GM12878 (cell line): ENCODE measurements at regions not wholly inside any gene's neighbourhood (a gene's known extent, or its start where the extent isn't known, plus 50 kb on each side); places are given as distances from the start of the nearest gene placed in this dataset.

Experiments
- CBFB ChIP-seq: IDR thresholded peaks from 2 replicates; pipeline ENCODE4 v1.6.1; 2016; ENCODE audit warnings: antibody characterized with exemption, low read depth
- HDAC6 ChIP-seq: fragments of 200-600 bp; sonication (generic); IDR thresholded peaks from one replicate; pipeline ENCODE4 v1.8.0; 2017; ENCODE audit warnings: antibody characterized with exemption; ENCODE audit not compliant: unreplicated experiment
- JUND ChIP-seq: IDR thresholded peaks from 2 replicates; pipeline ENCODE4 v1.6.1; 2012; ENCODE audit warnings: low read depth, mild to moderate bottlenecking, low read length, improper control_type of control experiment, moderate library complexity
- MYC ChIP-seq: IDR thresholded peaks from 2 replicates; pipeline ENCODE4 v1.6.1; 2011; ENCODE audit warnings: mild to moderate bottlenecking, low read length, moderate library complexity, inconsistent platforms; ENCODE audit not compliant: insufficient read depth, insufficient replicate concordance, insufficient read length, severe bottlenecking
- SMARCA5 ChIP-seq: fragments of 450-650 bp; IDR thresholded peaks from 2 replicates; pipeline ENCODE4 v1.6.1; 2017; ENCODE audit warnings: mild to moderate bottlenecking
- TCF12 ChIP-seq: IDR thresholded peaks from 2 replicates; pipeline ENCODE4 v1.6.1; 2011; ENCODE audit warnings: low read depth, mild to moderate bottlenecking, low read length
- ZNF207 ChIP-seq: fragments of 450-650 bp; IDR thresholded peaks from 2 replicates; pipeline ENCODE4 v1.6.1; 2014; ENCODE audit warnings: antibody characterized with exemption, mild to moderate bottlenecking, borderline replicate concordance
- TF ChIP-seq, protein P1 (sequence below): IDR thresholded peaks from 2 replicates; pipeline ENCODE4 v1.6.1; 2011; ENCODE audit warnings: mild to moderate bottlenecking, low read depth, low read length, moderate library complexity; ENCODE audit not compliant: insufficient replicate concordance
- TF ChIP-seq, protein P2 (sequence below), 3 experiments: IDR thresholded peaks in 2 of 3; conservative IDR thresholded peaks in 1 of 3; 2 replicates each; pipeline ENCODE4 v1.5.1; 2011; ENCODE audit warnings: low read depth in 3 of 3, low read length in 3 of 3, mild to moderate bottlenecking in 3 of 3, control low read depth in 2 of 3, moderate library complexity in 2 of 3, inconsistent platforms in 1 of 3, mixed read lengths in 1 of 3; ENCODE audit not compliant: control insufficient read depth in 2 of 3, insufficient read depth in 1 of 3; ENCODE audit errors: extremely low read depth in 1 of 3
- TF ChIP-seq, protein P3 (sequence below): IDR thresholded peaks from 2 replicates; pipeline ENCODE4 v1.6.1; 2011; ENCODE audit warnings: low read depth, mild to moderate bottlenecking, low read length, moderate library complexity, borderline replicate concordance; ENCODE audit errors: extremely low read depth
- TF ChIP-seq, protein P4 (sequence below): fragments of 450-650 bp; formaldehyde crosslinking; IDR thresholded peaks from 2 replicates; pipeline ENCODE4 v1.4.0; 2020; ENCODE audit warnings: mild to moderate bottlenecking, moderate library complexity

DNA sequence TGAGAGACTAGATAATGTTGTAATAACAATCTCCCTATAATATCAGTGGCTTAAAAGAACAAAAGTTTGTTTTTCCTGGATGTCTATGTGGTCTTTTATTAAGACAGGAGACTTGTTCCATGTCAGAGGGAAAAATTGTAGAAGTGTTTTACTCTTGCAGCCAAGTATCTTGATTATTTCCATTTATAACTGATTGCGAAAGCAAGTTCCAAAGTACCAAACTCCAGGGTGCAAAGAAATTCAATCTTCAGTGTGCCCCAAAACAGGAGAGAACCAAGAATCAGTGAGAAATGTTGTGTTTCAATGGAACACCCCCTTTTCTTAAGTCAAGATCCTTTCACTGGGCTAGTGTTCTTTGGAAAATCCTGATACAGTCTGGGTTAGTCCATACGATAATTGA, 624.4 kb upstream of the BCHE start:
- TF ChIP-seq, protein P1, sequence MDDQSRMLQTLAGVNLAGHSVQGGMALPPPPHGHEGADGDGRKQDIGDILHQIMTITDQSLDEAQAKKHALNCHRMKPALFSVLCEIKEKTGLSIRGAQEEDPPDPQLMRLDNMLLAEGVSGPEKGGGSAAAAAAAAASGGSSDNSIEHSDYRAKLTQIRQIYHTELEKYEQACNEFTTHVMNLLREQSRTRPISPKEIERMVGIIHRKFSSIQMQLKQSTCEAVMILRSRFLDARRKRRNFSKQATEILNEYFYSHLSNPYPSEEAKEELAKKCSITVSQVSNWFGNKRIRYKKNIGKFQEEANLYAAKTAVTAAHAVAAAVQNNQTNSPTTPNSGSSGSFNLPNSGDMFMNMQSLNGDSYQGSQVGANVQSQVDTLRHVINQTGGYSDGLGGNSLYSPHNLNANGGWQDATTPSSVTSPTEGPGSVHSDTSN, result no peak
- TF ChIP-seq, protein P2, sequence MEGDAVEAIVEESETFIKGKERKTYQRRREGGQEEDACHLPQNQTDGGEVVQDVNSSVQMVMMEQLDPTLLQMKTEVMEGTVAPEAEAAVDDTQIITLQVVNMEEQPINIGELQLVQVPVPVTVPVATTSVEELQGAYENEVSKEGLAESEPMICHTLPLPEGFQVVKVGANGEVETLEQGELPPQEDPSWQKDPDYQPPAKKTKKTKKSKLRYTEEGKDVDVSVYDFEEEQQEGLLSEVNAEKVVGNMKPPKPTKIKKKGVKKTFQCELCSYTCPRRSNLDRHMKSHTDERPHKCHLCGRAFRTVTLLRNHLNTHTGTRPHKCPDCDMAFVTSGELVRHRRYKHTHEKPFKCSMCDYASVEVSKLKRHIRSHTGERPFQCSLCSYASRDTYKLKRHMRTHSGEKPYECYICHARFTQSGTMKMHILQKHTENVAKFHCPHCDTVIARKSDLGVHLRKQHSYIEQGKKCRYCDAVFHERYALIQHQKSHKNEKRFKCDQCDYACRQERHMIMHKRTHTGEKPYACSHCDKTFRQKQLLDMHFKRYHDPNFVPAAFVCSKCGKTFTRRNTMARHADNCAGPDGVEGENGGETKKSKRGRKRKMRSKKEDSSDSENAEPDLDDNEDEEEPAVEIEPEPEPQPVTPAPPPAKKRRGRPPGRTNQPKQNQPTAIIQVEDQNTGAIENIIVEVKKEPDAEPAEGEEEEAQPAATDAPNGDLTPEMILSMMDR (IDR thresholded peaks at IDR 0.05 in 2 of 3, conservative IDR thresholded peaks at IDR 0.05 in 1 of 3; ENCODE audit: control insufficient read depth in 2 of 3, extremely low read depth in 1 of 3, insufficient read depth in 1 of 3, low read depth in 3 of 3, low read length in 3 of 3), result no peak
- no peak for TF ChIP-seq SMARCA5
- no peak for TF ChIP-seq ZNF207
- no peak for TF ChIP-seq MYC
- TF ChIP-seq HDAC6, result no peak
- TF ChIP-seq TCF12, result no peak
- TF ChIP-seq CBFB, result no peak
- TF ChIP-seq, protein P3, sequence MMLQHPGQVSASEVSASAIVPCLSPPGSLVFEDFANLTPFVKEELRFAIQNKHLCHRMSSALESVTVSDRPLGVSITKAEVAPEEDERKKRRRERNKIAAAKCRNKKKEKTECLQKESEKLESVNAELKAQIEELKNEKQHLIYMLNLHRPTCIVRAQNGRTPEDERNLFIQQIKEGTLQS, result no peak
- TF ChIP-seq JUND, result no peak
- TF ChIP-seq, protein P4, sequence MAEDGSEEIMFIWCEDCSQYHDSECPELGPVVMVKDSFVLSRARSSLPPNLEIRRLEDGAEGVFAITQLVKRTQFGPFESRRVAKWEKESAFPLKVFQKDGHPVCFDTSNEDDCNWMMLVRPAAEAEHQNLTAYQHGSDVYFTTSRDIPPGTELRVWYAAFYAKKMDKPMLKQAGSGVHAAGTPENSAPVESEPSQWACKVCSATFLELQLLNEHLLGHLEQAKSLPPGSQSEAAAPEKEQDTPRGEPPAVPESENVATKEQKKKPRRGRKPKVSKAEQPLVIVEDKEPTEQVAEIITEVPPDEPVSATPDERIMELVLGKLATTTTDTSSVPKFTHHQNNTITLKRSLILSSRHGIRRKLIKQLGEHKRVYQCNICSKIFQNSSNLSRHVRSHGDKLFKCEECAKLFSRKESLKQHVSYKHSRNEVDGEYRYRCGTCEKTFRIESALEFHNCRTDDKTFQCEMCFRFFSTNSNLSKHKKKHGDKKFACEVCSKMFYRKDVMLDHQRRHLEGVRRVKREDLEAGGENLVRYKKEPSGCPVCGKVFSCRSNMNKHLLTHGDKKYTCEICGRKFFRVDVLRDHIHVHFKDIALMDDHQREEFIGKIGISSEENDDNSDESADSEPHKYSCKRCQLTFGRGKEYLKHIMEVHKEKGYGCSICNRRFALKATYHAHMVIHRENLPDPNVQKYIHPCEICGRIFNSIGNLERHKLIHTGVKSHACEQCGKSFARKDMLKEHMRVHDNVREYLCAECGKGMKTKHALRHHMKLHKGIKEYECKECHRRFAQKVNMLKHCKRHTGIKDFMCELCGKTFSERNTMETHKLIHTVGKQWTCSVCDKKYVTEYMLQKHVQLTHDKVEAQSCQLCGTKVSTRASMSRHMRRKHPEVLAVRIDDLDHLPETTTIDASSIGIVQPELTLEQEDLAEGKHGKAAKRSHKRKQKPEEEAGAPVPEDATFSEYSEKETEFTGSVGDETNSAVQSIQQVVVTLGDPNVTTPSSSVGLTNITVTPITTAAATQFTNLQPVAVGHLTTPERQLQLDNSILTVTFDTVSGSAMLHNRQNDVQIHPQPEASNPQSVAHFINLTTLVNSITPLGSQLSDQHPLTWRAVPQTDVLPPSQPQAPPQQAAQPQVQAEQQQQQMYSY (CRISPR knock-in tag), result no peak
